CD4-positive, alpha-beta T cell treated with Interleukin-10 for 1 hour (primary cell): ENCODE measurements at regions not wholly inside any gene's neighbourhood (a gene's known extent, or its start where the extent isn't known, plus 50 kb on each side); places are given as distances from the start of the nearest gene placed in this dataset.
"Not testable (repeated sequence)": the region's sequence is repeated elsewhere in the genome, so short reads cannot be mapped to it uniquely, and the experiment has no call there.

Experiments
- DNase-seq: peaks from one replicate; pipeline ENCODE4 v3.0.0-alpha.2; 2020

DNA sequence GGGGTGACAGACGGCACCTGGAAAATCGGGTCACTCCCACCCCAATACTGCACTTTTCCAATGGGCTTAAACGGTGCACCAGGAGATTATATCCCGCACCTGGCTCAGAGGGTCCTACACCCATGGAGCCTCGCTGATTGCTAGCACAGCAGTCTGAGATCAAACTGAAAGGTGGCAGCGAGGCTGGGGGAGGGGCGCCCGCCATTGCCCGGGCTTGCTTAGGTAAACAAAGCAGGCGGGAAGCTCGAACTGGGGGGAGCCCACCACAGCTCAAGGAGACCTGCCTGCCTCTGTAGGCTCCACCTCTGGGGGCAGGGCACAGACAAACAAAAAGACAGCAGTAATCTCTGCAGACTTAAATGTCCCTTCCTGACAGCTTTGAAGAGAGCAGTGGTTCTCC, 208.1 kb downstream of the SLC38A4 start:
- not testable (repeated sequence) for DNase-seq

DNA sequence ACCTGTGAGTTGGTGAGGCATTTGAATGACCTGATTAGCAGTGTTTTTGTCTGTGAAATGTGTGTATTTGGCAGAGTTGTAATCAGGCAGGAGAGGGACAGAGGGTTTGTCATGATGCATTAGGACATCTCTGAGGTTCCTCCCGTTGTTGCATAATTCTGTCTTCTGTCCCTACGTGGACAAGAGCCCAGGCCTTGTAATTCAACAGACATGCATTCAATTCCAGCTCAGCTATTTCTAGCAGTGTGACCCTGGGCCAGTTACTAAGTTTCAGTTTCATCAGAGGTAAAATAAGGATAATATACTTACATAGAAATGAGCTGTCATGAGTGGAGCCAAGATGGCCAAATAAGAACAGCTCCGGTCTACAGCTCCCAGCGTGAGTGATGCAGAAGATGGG, 208.6 kb downstream of the SLC38A4 start:
- no peak for DNase-seq

GRCh38 chr12:46610754-46611153, 215.0 kb downstream of the SLC38A4 start:
- DNase-seq = no peak

DNA sequence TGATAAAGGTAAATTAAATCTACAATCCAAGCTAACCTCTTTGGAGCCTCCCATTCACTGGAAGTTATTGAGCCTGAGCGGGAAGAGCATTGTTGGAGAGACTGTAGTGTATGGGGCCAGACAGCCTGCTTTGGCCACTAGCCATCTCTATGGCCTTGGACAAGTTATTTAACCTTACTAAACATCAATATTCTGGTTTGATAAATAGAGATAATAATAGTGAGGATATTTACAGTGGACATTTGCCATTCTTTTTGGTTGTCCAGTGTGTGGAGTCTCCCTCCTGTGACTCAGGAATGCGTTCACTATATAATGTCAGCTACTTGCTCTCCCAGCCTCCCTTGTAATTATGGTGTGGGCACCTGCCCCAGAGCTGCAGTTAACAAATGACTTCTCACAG, 216.1 kb downstream of the SLC38A4 start:
- DNase-seq = no peak

DNA sequence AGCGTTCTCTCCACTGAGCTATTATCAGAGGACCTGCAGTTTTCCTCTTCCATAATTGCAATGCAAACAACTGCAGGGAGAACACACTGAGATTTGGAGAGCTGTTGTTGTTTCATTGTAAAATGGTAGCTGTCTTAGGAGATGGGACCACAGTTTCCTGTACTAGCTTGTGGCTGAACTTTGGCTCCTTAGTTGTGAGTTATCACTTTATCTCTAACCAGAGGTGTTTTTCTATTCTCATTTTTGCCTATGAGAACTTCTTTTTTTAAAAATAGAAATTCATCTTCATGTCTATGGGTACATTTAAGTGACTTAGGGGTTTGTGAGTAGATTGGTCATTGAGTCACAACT, 216.5 kb downstream of the SLC38A4 start:
- peak; percentile 36 for DNase-seq

- no peak for DNase-seq
Measured at GRCh38 chr12:46608431-46609272, 217.1 kb downstream of the SLC38A4 start.

GRCh38 chr12:46604684-46605083, 221.1 kb downstream of the SLC38A4 start:
- DNase-seq = no peak

GRCh38 chr12:46603776-46604456, 221.9 kb downstream of the SLC38A4 start:
- no peak for DNase-seq

DNA sequence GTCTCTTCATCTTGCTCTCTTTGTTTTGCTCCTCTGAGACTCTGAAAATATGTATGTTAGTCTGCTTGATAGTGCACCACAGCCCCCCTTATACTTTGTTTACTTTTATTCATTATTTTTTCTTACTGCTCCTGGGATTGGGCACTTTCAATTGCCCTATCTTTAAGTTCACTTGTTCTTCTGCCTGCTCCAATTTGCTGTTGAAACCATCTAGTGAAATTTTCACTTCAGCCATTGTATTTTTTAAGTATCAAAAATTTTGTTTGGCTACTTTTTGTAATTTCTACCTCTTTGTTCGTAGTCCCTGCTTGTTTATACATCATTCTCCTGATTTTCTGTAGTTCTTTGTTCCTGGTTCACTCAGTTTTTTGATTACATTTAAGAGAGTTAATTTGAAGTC, 223.3 kb downstream of the SLC38A4 start:
- no peak for DNase-seq

DNA sequence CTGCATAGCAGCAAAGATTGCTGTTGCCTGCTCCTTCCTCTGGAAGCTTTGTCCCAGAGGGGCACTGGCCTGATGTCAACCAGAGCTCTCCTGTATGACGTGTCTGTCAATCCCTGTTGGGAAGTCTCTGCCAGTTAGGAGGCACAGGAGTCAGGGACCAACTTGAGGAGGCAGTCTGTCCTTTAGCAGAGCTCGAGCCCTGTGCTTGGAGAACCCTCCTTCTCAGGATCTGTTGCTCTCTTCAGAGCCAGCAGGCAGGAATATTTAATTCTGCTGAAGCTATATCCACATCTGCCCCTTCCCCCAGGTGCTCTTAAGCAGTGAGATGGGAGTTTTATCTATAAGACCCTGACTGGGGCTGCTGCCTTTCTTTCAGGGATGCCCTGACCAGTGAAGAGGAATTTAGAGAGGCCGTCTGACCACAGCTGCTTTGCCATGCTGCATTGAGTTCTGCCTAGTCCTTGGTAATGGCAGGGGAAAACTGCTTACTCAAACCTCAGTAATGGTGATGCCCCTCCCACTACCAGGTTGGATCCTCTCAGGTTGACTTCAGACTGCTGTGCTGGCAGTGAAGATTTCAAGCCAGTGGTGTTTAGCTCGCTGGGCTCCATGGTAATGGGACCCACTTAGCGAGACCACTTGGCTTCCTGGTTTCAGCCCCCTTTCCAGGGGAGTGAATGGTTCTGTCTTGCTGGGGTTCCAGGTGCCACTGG, 218.6 kb upstream of the SLC38A2 start:
- no peak for DNase-seq

- peak; percentile 39 for DNase-seq
Measured at GRCh38 chr12:46585854-46586621, 213.5 kb upstream of the SLC38A2 start.

GRCh38 chr12:46584098-46584497, 211.5 kb upstream of the SLC38A2 start:
- DNase-seq = not testable (repeated sequence)

GRCh38 chr12:46581990-46582389, 209.4 kb upstream of the SLC38A2 start:
- DNase-seq = not testable (repeated sequence)

- DNase-seq = no peak
Measured at GRCh38 chr12:46580445-46580844, 207.9 kb upstream of the SLC38A2 start.

DNA sequence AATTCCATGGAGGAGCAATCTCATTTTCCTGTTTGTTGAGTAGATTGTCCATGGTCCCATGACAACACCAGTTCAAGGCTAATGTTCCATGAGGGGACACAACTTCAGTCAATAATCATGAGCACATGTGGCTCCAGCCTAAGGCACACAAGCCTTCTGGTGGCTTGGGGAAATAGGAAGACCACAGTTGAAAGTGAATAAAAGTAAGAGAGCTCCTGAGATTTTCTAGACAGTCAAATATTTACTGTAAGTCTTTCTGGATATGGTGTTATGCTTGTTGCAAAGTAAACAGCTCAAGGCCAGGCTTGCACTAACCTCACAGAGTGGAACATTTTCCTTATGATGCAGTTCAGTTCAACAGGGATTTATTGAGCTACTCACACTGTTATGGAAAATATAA, 206.9 kb upstream of the SLC38A2 start:
- no peak for DNase-seq

DNA sequence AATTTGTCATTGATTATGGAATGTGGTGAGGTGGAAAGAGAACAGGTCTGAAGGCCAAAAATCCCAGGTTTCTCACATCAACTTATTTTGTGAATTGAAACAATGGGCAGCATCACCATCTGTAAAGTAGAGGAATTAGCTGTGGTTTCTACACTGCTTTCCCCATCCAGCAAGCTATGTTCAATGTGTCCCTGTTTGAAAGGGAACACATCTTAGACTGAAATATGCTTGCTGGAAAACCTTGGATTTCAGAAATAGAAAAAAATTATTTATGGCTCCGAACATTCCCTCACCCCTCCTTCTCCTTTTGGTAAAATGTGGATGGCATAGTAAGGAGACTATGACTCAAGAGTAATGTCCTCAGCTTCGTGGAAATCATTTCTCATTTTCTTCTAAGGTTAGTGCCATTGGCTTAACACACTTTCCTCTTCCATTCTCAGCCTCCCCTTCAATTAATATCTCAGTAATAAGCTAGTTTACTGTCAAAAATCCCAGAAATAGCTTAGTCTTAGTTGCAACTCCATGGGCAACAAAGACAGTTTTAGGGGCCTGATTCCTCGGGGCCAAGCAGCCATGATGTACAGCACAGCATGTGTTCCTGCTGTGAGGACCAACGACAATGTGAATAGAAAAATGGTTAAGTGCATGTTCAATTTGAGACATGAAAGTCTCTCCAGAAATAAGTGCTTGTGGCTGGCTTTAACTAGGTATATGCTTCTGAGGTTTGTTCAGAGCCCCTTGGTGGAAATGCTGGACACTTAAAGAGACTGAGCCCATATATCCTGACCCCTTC, 205.8 kb upstream of the SLC38A2 start:
- no peak for DNase-seq

- no peak for DNase-seq
Measured at GRCh38 chr12:46577063-46577776, 204.6 kb upstream of the SLC38A2 start.

DNA sequence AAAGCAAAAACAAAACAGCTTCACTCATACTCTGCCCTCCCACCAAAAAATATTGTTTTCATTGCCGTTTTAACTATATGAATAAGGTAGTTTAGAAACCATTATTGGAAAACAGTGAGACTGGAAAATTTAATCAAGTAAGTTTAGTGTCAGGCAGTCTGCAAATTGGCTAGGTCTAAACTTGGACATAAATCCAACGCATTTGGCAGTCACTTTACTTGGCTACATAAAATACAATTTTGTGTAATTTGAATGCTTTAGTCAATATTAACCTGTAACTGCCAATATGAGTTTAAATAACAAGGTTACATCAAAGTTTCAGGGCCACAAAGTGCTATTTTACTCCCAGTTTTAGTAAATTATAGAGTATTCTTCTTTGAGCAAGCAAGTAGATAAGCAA, 202.3 kb upstream of the SLC38A2 start:
- DNase-seq = no peak

DNA sequence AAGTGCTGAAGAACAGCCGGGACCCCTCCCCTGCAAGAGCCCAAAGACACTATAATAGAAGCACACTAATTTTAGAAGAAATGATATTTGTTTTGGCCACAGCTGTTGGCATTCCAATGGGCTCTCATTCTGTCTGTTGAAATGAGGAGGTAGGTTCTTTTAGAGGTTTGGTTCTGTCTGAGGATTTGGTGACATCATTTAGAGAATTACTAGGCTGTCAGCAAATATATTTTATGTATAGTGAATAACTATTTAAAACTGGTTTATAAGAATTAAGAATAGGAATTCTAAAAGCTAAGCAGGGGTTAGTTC, 200.7 kb upstream of the SLC38A2 start:
- DNase-seq = no peak

GRCh38 chr12:46572644-46573346, 200.2 kb upstream of the SLC38A2 start:
- no peak for DNase-seq

GRCh38 chr12:46571608-46572007, 199.0 kb upstream of the SLC38A2 start:
- DNase-seq = no peak
